SK-N-SH (cell line): ENCODE measurements at regions not wholly inside any gene's neighbourhood (a gene's known extent, or its start where the extent isn't known, plus 50 kb on each side); places are given as distances from the start of the nearest gene placed in this dataset.

ENCODE experiments used
- CTCF ChIA-PET: fragments of 300-600, 350-600 bp; formaldehyde crosslinking; extraction: SDS; loops from one replicate; lab custom pipeline; 2021; lab: Yijun Ruan, JAX
- POLR2A ChIA-PET: fragments of 350-600 bp; sonication (Branson Sonifier 250); formaldehyde crosslinking; extraction: SDS; loops from one replicate; lab custom pipeline; 2020; ENCODE audit warnings: antibody characterized with exemption, inconsistent platforms; lab: Yijun Ruan, JAX
- DNase-seq: peaks from one replicate; pipeline ENCODE4 v3.0.0; 2012
- H2AFZ ChIP-seq: fragments of 200-600 bp; sonication (generic); 2 replicates; pipeline ENCODE4 v1.8.1; 2016; ENCODE audit warnings: antibody characterized with exemption, mild to moderate bottlenecking, low read depth
- H3F3A ChIP-seq: fragments of 200-600 bp; sonication (generic); replicated peaks from 2 replicates; pipeline ENCODE3; 2016; ENCODE audit warnings: antibody characterized with exemption, mild to moderate bottlenecking; ENCODE audit not compliant: insufficient read depth
- H3K27ac ChIP-seq, 2 experiments: fragments of 200-500 bp in 1 of 2; fragments of 200-600 bp in 1 of 2; sonication (Bioruptor generic) in 1 of 2; sonication (generic), shearing (Covaris generic) in 1 of 2; 2 replicates each; pipeline versions ENCODE4 v1.5.1 to v1.6.1; 2014 to 2016; ENCODE audit warnings: low read depth in 2 of 2, inconsistent platforms in 1 of 2, low read length in 1 of 2, mild to moderate bottlenecking in 1 of 2, mixed read lengths in 1 of 2
- H3K27me3 ChIP-seq: fragments of 200-600 bp; sonication (generic), shearing (Covaris generic); 2 replicates; pipeline ENCODE4 v1.6.1; 2016; ENCODE audit warnings: mixed run types; ENCODE audit not compliant: insufficient read depth
- H3K36me3 ChIP-seq, 2 experiments: fragments of 200-500 bp in 1 of 2; fragments of 200-600 bp in 1 of 2; sonication (Bioruptor generic) in 1 of 2; sonication (generic) in 1 of 2; replicated peaks in 1 of 2; 2 replicates each; pipeline versions ENCODE3 to v1.5.1; 2014 to 2016; ENCODE audit warnings: low read length in 1 of 2, mild to moderate bottlenecking in 1 of 2; ENCODE audit not compliant: insufficient read depth in 2 of 2, control insufficient read depth in 1 of 2
- H3K4me1 ChIP-seq, 2 experiments: fragments of 200-500 bp in 1 of 2; fragments of 200-600 bp in 1 of 2; sonication (Bioruptor generic) in 1 of 2; sonication (generic), shearing (Covaris generic) in 1 of 2; 2 replicates each; pipeline versions ENCODE4 v1.5.1 to v1.6.1; 2014 to 2016; ENCODE audit warnings: low read depth in 1 of 2, low read length in 1 of 2, mixed run types in 1 of 2; ENCODE audit not compliant: insufficient read depth in 2 of 2, control insufficient read depth in 1 of 2
- H3K4me2 ChIP-seq: fragments of 200-600 bp; sonication (generic), shearing (Covaris generic); 2 replicates; pipeline ENCODE4 v1.6.1; 2017; ENCODE audit warnings: mixed run types
- H3K4me3 ChIP-seq, 2 experiments: fragments of 200-500 bp in 1 of 2; fragments of 200-600 bp in 1 of 2; sonication (Bioruptor generic) in 1 of 2; sonication (generic), shearing (Covaris generic) in 1 of 2; 2 replicates each; pipeline versions ENCODE4 v1.5.1 to v1.8.1; 2014 to 2016; ENCODE audit warnings: low read depth in 2 of 2, inconsistent platforms in 1 of 2, low read length in 1 of 2, mild to moderate bottlenecking in 1 of 2, mixed read lengths in 1 of 2, moderate library complexity in 1 of 2
- H3K79me2 ChIP-seq: fragments of 200-600 bp; sonication (generic); 2 replicates; pipeline ENCODE4 v1.8.1; 2017; ENCODE audit warnings: mild to moderate bottlenecking; ENCODE audit not compliant: insufficient read depth
- H3K9ac ChIP-seq: fragments of 200-600 bp; sonication (generic); 2 replicates; pipeline ENCODE4 v1.6.1; 2017; ENCODE audit warnings: mixed run types
- H3K9me2 ChIP-seq: fragments of 200-600 bp; sonication (generic); 2 replicates; pipeline ENCODE4 v1.6.1; 2017; ENCODE audit warnings: mixed run types
- H3K9me3 ChIP-seq: fragments of 200-600 bp; sonication (generic); 2 replicates; pipeline ENCODE4 v1.6.1; 2017; ENCODE audit warnings: mixed run types, mild to moderate bottlenecking, moderate library complexity
- H4K20me1 ChIP-seq: fragments of 200-600 bp; sonication (generic); 2 replicates; pipeline ENCODE4 v1.6.1; 2017; ENCODE audit warnings: mild to moderate bottlenecking, mixed run types; ENCODE audit not compliant: insufficient read depth
- CHD2 ChIP-seq: fragments of 150-350 bp; IDR thresholded peaks from 2 replicates; pipeline ENCODE4 v1.6.1; 2018; ENCODE audit warnings: low read length; ENCODE audit not compliant: partially characterized antibody
- ELF1 ChIP-seq: IDR thresholded peaks from 2 replicates; pipeline ENCODE4 v1.4.0; 2012
- FOSL2 ChIP-seq: IDR thresholded peaks from 2 replicates; pipeline ENCODE4 v1.4.0; 2012; ENCODE audit warnings: low read depth, mild to moderate bottlenecking, moderate library complexity, borderline replicate concordance
- FOXJ3 ChIP-seq: sonication (generic); formaldehyde crosslinking; IDR thresholded peaks from 2 replicates; pipeline ENCODE4 v1.5.1; 2020; ENCODE audit warnings: mild to moderate bottlenecking, missing genetic modification reagents
- FOXM1 ChIP-seq: IDR thresholded peaks from 2 replicates; pipeline ENCODE4 v1.4.0; 2012; ENCODE audit warnings: low read depth, mild to moderate bottlenecking
- GABPA ChIP-seq: IDR thresholded peaks from 2 replicates; pipeline ENCODE4 v1.4.0; 2012; ENCODE audit warnings: low read depth, mild to moderate bottlenecking
- JUND ChIP-seq: IDR thresholded peaks from 2 replicates; pipeline ENCODE4 v1.4.0; 2012
- MAX ChIP-seq: IDR thresholded peaks from 2 replicates; pipeline ENCODE4 v1.4.0; 2012; ENCODE audit warnings: low read depth
- MEF2A ChIP-seq: IDR thresholded peaks from 2 replicates; pipeline ENCODE4 v1.4.0; 2012; ENCODE audit warnings: low read depth, borderline replicate concordance
- NFIC ChIP-seq: IDR thresholded peaks from 2 replicates; pipeline ENCODE4 v1.4.0; 2012; ENCODE audit warnings: borderline replicate concordance
- NRF1 ChIP-seq: IDR thresholded peaks from 2 replicates; pipeline ENCODE4 v1.6.1; 2012; ENCODE audit warnings: low read depth, mild to moderate bottlenecking, low read length
- PBX3 ChIP-seq: IDR thresholded peaks from 2 replicates; pipeline ENCODE4; 2012
- RAD21 ChIP-seq: IDR thresholded peaks from 2 replicates; pipeline ENCODE4 v1.6.1; 2012; ENCODE audit warnings: mild to moderate bottlenecking, low read length
- RCOR1 ChIP-seq: fragments of 150-350 bp; IDR thresholded peaks from 2 replicates; pipeline ENCODE4 v1.6.1; 2017; ENCODE audit warnings: antibody characterized with exemption, low read length
- RFX5 ChIP-seq: IDR thresholded peaks from 2 replicates; pipeline ENCODE4 v1.6.1; 2012; ENCODE audit warnings: mild to moderate bottlenecking, improper control_type of control experiment, low read length
- SIN3A ChIP-seq: IDR thresholded peaks from 2 replicates; pipeline ENCODE4 v1.6.1; 2012; ENCODE audit warnings: low read depth, mild to moderate bottlenecking, low read length, moderate library complexity, borderline replicate concordance
- TAF1 ChIP-seq: IDR thresholded peaks from 2 replicates; pipeline ENCODE4 v1.6.1; 2012; ENCODE audit warnings: low read depth, mild to moderate bottlenecking, low read length, moderate library complexity, borderline replicate concordance
- TCF12 ChIP-seq: IDR thresholded peaks from 2 replicates; pipeline ENCODE4 v1.4.0; 2012
- USF2 ChIP-seq: fragments of 150-350 bp; IDR thresholded peaks from 2 replicates; pipeline ENCODE4 v1.6.1; 2017; ENCODE audit warnings: antibody characterized with exemption, low read length, low read depth, borderline replicate concordance
- WGBS: methylation state at CpG from one replicate; pipeline ENCODE4 v1.1.6; 2017; ENCODE audit warnings: low lambda C conversion rate; 5-methylcytosine and 5-hydroxymethylcytosine counted together

GRCh38 chr7:25735674-25736242, 416.2 kb upstream of the NFE2L3 start:
- Histone ChIP-seq H3K9me2 (no peaks in the 10 kb centered on the region), H3K36me3 (no peaks in the 10 kb centered on the region), H3K4me2 (no peak overlapping the region), H3K9me3 (no peaks in the 10 kb centered on the region), H3K27ac (no peak overlapping the region), H3K4me3 (no peak overlapping the region), H3K27me3 (no peaks in the 10 kb centered on the region), H2AFZ (no peak overlapping the region), H3K9ac (no peak overlapping the region), H3F3A (no peaks in the 10 kb centered on the region), H4K20me1 (no peaks in the 10 kb centered on the region), H3K79me2 (no peaks in the 10 kb centered on the region), H3K4me1 (no peaks in the 10 kb centered on the region)
- TF ChIP-seq TCF12 (no peak), NFIC (no peak), NRF1 (no peak), FOXJ3 (no peak), GABPA (no peak), MAX (no peak)
- CTCF ChIA-PET: interaction anchor here (0.6 to 1.5 kb wide), 4 partner anchors 37 to 344 kb away, joined by 3 to 4 read pairs (median 3); no protein-coding TSS in a partner anchor
- no peak for DNase-seq
- POLR2A ChIA-PET: no interaction called here
- 32% methylated on average over 8 of the region's 8 CpGs for WGBS

DNA sequence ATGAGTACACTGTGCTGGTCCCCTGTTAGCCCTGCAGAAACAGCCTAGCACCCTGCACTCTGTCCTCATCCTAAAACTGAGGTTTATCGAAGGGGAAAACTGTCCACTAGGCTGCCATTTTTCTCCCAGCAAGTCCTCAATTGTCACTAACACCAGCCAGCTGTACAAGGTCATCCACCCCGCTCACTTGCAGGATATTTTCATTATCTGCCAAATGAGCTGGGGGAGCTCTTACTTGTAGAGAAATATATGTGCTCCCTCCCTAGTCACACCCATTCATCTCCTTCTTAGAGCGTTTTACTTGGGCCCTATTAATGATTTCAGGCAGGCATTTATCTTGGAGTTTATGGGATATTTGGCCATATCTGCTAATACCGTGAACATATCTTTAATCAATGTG, 413.5 kb upstream of the NFE2L3 start:
- CTCF ChIA-PET: interaction anchor here (0.6 to 1.2 kb wide), 4 partner anchors 17 to 1429 kb away, joined by 3 read pairs; no protein-coding TSS in a partner anchor
- DNase-seq: no peak
- H3K4me3 ChIP-seq: no peak overlapping the region

DNA sequence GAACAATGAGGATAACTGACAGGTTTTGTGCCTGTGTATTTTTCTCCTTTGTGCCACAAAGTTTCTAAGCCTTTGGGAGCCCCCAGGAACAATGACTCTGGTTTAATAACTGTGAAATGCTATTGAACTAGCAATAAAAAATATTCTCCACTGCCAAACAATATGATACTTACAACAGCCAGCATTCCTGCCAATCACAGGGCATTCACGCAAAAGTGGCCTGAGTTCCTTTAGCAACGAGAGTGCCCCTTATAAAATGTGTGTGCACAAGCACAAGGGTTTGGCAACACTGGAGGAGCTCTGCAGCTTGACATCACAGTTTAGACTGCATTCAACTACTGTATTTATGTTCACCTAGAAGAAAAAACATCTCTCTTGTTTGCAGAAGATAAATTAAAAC, 412.9 kb upstream of the NFE2L3 start:
- no peak for TF ChIP-seq CHD2
- no peak for TF ChIP-seq FOXM1
- no peak for TF ChIP-seq TAF1
- no peak for TF ChIP-seq GABPA
- no peak for TF ChIP-seq MEF2A
- TF ChIP-seq FOSL2: no peak
- no peak for TF ChIP-seq PBX3
- no peak for TF ChIP-seq SIN3A
- TF ChIP-seq JUND: no peak
- no peak for TF ChIP-seq RFX5
- no peak for TF ChIP-seq ELF1
- no peak for TF ChIP-seq RAD21
- TF ChIP-seq USF2: no peak
- TF ChIP-seq RCOR1: no peak
- Histone ChIP-seq H3K4me3 (no peak overlapping the region), H3K4me2 (no peak overlapping the region), H3F3A (no peaks in the 10 kb centered on the region), H3K9me3 (no peaks in the 10 kb centered on the region), H4K20me1 (no peaks in the 10 kb centered on the region), H3K79me2 (no peaks in the 10 kb centered on the region), H2AFZ (no peak overlapping the region), H3K27me3 (no peaks in the 10 kb centered on the region), H3K9ac (no peak overlapping the region), H3K27ac (no peak overlapping the region), H3K4me1 (peaks cover 0 to 6% of the 10 kb centered on the region in 2 experiments; a peak in 1 of 4 replicates), H3K36me3 (no peaks in the 10 kb centered on the region), H3K9me2 (no peaks in the 10 kb centered on the region)
- ChIA-PET POLR2A (no interaction called here), CTCF (interaction anchor here (0.6 to 1.2 kb wide), 2 partner anchors 23 to 113 kb away, joined by 3 read pairs; no protein-coding TSS in a partner anchor)
- no peak for DNase-seq
- 20% methylated on average over 2 of the region's 2 CpGs for WGBS

More for the DNA sequence above, 413.5 kb upstream of the NFE2L3 start:
- Histone ChIP-seq H3K27me3 (no peaks in the 10 kb centered on the region), H3K9me2 (no peaks in the 10 kb centered on the region), H3K79me2 (no peaks in the 10 kb centered on the region), H3K4me2 (no peak overlapping the region), H3K9me3 (no peaks in the 10 kb centered on the region), H3K4me1 (peaks cover 0 to 6% of the 10 kb centered on the region in 2 experiments; a peak in 1 of 4 replicates), H4K20me1 (no peaks in the 10 kb centered on the region), H3F3A (no peaks in the 10 kb centered on the region), H3K9ac (no peak overlapping the region), H3K27ac (no peak overlapping the region), H2AFZ (no peak overlapping the region), H3K36me3 (no peaks in the 10 kb centered on the region)
- TF ChIP-seq USF2 (no peak), RAD21 (no peak)
- WGBS: 20% methylated on average over 4 of the region's 4 CpGs
- POLR2A ChIA-PET: no interaction called here
